ENCODE measurements at regions not wholly inside any gene's neighbourhood (a gene's known extent, or its start where the extent isn't known, plus 50 kb on each side); places are given as distances from the start of the nearest gene placed in this dataset.

- TF ChIP-seq CTCF (IDR thresholded peaks at IDR 0.05) (no peak), USF1 (IDR thresholded peaks at IDR 0.05; ENCODE audit: borderline replicate concordance, low read depth) (no peak), MXI1 (IDR thresholded peaks at IDR 0.05; ENCODE audit: low read depth, low read length) (no peak), NRF1 (IDR thresholded peaks at IDR 0.05; ENCODE audit: low read depth, low read length) (no peak), GABPA (IDR thresholded peaks at IDR 0.05; ENCODE audit: low read depth) (no peak), TEAD4 (IDR thresholded peaks at IDR 0.05; ENCODE audit: borderline replicate concordance, insufficient read depth) (no peak), GATA2 (CRISPR knock-in tag; IDR thresholded peaks at IDR 0.05) (no peak), MEF2A (IDR thresholded peaks at IDR 0.05; ENCODE audit: borderline replicate concordance, low read depth) (no peak)
Measured at GRCh38 chr6:148667395-148667794, 79.4 kb upstream of the UST start (continued).

- Histone ChIP-seq H3K9me2 (no peaks in the 10 kb centered on the region), H3K9ac (no peak overlapping the region), H4K20me1 (ENCODE audit: insufficient read depth) (no peaks in the 10 kb centered on the region), H3K9me3 (no peaks in the 10 kb centered on the region), H2AFZ (ENCODE audit: low read depth) (no peak overlapping the region), H3K79me2 (ENCODE audit: insufficient read depth) (no peaks in the 10 kb centered on the region), H3K36me3 (replicated peaks in 1 of 2; ENCODE audit: control insufficient read depth in 1 of 2, insufficient read depth in 2 of 2, low read length in 1 of 2) (no peaks in the 10 kb centered on the region), H3F3A (replicated peaks; ENCODE audit: insufficient read depth) (no peaks in the 10 kb centered on the region), H3K27me3 (ENCODE audit: insufficient read depth) (no peaks in the 10 kb centered on the region), H3K4me2 (no peak overlapping the region), H3K4me3 (ENCODE audit: low read depth in 2 of 2, low read length in 1 of 2) (no peak overlapping the region), H3K27ac (ENCODE audit: low read depth in 2 of 2, low read length in 1 of 2) (no peak overlapping the region), H3K4me1 (ENCODE audit: control insufficient read depth in 1 of 2, insufficient read depth in 2 of 2, low read depth in 1 of 2, low read length in 1 of 2) (no peaks in the 10 kb centered on the region)
- 15% methylated on average over 4 of the region's 8 CpGs for WGBS (ENCODE audit: low lambda C conversion rate)
- no peak for DNase-seq
- CTCF ChIA-PET, result no interaction called here
- no peak for TF ChIP-seq IRF3 (IDR thresholded peaks at IDR 0.05; ENCODE audit: low read depth, low read length)
- no peak for TF ChIP-seq FOSL2 (IDR thresholded peaks at IDR 0.05; ENCODE audit: borderline replicate concordance, low read depth)
- TF ChIP-seq PBX3 (IDR thresholded peaks at IDR 0.05), result no peak
- no peak for TF ChIP-seq FOXM1 (IDR thresholded peaks at IDR 0.05; ENCODE audit: low read depth)
- no peak for TF ChIP-seq MXI1 (IDR thresholded peaks at IDR 0.05; ENCODE audit: low read depth, low read length)
- POLR2A ChIA-PET, result no interaction called here
Measured at GRCh38 chr6:148671085-148671484, 75.7 kb upstream of the UST start.
